ENCODE measurements at regions not wholly inside any gene's neighbourhood (a gene's known extent, or its start where the extent isn't known, plus 50 kb on each side); places are given as distances from the start of the nearest gene placed in this dataset.
"Not testable (repeated sequence)": the region's sequence is repeated elsewhere in the genome, so short reads cannot be mapped to it uniquely, and the experiment has no call there.

- Mint-ChIP-seq H3K36me3 (ENCODE audit: low read depth) (peaks cover 7% of the 10 kb centered on the region), H3K27ac (ENCODE audit: unreplicated experiment) (peak overlapping the region; percentile 28), H3K9me3 (ENCODE audit: low read depth) (peaks cover 7% of the 10 kb centered on the region), H3K4me1 (ENCODE audit: low read depth) (no peaks in the 10 kb centered on the region), H3K27me3 (ENCODE audit: low read depth) (peaks cover 10% of the 10 kb centered on the region), H3K4me3 (ENCODE audit: unreplicated experiment) (no peak overlapping the region)
- no peak for DNase-seq (ENCODE audit: low spot score)
- no peak for TF ChIP-seq CTCF (IDR thresholded peaks at IDR 0.05)
Measured at GRCh38 chr12:22122359-22122758, 76.3 kb downstream of the CMAS start.

GRCh38 chr12:22124987-22125386 lies 79.0 kb downstream of the CMAS start:
- peaks cover 10% of the 10 kb centered on the region for H3K9me3 Mint-ChIP-seq (ENCODE audit: low read depth)
- no peak for DNase-seq (ENCODE audit: low spot score)
- TF ChIP-seq CTCF (IDR thresholded peaks at IDR 0.05) = no peak
- no peak overlapping the region for H3K27ac Mint-ChIP-seq (ENCODE audit: unreplicated experiment)
- H3K4me1 Mint-ChIP-seq (ENCODE audit: low read depth) = no peaks in the 10 kb centered on the region
- peaks cover 5% of the 10 kb centered on the region for H3K36me3 Mint-ChIP-seq (ENCODE audit: low read depth)
- peaks cover 11% of the 10 kb centered on the region for H3K27me3 Mint-ChIP-seq (ENCODE audit: low read depth)
- H3K4me3 Mint-ChIP-seq (ENCODE audit: unreplicated experiment) = no peak overlapping the region

GRCh38 chr12:22126101-22126500 lies 80.1 kb downstream of the CMAS start:
- H3K4me3 Mint-ChIP-seq (ENCODE audit: unreplicated experiment); H3K36me3 Mint-ChIP-seq (ENCODE audit: low read depth); H3K4me1 Mint-ChIP-seq (ENCODE audit: low read depth); DNase-seq (ENCODE audit: low spot score); H3K27ac Mint-ChIP-seq (ENCODE audit: unreplicated experiment): not testable (repeated sequence)
- H3K9me3 Mint-ChIP-seq (ENCODE audit: low read depth) = peaks cover 12% of the 10 kb centered on the region
- peaks cover 14% of the 10 kb centered on the region for H3K27me3 Mint-ChIP-seq (ENCODE audit: low read depth)

GRCh38 chr12:22126758-22127157 lies 80.7 kb downstream of the CMAS start:
- H3K27me3 Mint-ChIP-seq (ENCODE audit: low read depth) = peaks cover 13% of the 10 kb centered on the region
- no peak for TF ChIP-seq CTCF (IDR thresholded peaks at IDR 0.05)
- no peaks in the 10 kb centered on the region for H3K4me1 Mint-ChIP-seq (ENCODE audit: low read depth)
- H3K36me3 Mint-ChIP-seq (ENCODE audit: low read depth) = peaks cover 5% of the 10 kb centered on the region
- DNase-seq (ENCODE audit: low spot score) = no peak
- no peak overlapping the region for H3K4me3 Mint-ChIP-seq (ENCODE audit: unreplicated experiment)
- H3K27ac Mint-ChIP-seq (ENCODE audit: unreplicated experiment) = no peak overlapping the region
- H3K9me3 Mint-ChIP-seq (ENCODE audit: low read depth) = peaks cover 12% of the 10 kb centered on the region

- no peak for TF ChIP-seq CTCF (IDR thresholded peaks at IDR 0.05)
- no peak overlapping the region for H3K4me3 Mint-ChIP-seq (ENCODE audit: unreplicated experiment)
- H3K27ac Mint-ChIP-seq (ENCODE audit: unreplicated experiment) = no peak overlapping the region
- peaks cover 12% of the 10 kb centered on the region for H3K9me3 Mint-ChIP-seq (ENCODE audit: low read depth)
- H3K27me3 Mint-ChIP-seq (ENCODE audit: low read depth) = peaks cover 22% of the 10 kb centered on the region
- H3K36me3 Mint-ChIP-seq (ENCODE audit: low read depth) = peaks cover 5% of the 10 kb centered on the region
- DNase-seq (ENCODE audit: low spot score) = no peak
- H3K4me1 Mint-ChIP-seq (ENCODE audit: low read depth) = no peaks in the 10 kb centered on the region
Measured at GRCh38 chr12:22130671-22131070, 84.7 kb downstream of the CMAS start.

- H3K27ac Mint-ChIP-seq (ENCODE audit: unreplicated experiment); H3K36me3 Mint-ChIP-seq (ENCODE audit: low read depth); H3K4me3 Mint-ChIP-seq (ENCODE audit: unreplicated experiment); H3K9me3 Mint-ChIP-seq (ENCODE audit: low read depth); DNase-seq (ENCODE audit: low spot score); H3K4me1 Mint-ChIP-seq (ENCODE audit: low read depth): not testable (repeated sequence)
- peaks cover 12% of the 10 kb centered on the region for H3K27me3 Mint-ChIP-seq (ENCODE audit: low read depth)
Measured at GRCh38 chr12:22136604-22137117, 90.6 kb downstream of the CMAS start.
